Mammary epithelial cell (primary cell): ENCODE measurements at regions not wholly inside any gene's neighbourhood (a gene's known extent, or its start where the extent isn't known, plus 50 kb on each side); places are given as distances from the start of the nearest gene placed in this dataset.

Experiments
- CTCF ChIP-seq, 2 donors: IDR thresholded peaks in 1 of 2; conservative IDR thresholded peaks in 1 of 2; 2 replicates each; pipeline ENCODE4 v1.5.1; 2011 to 2012; ENCODE audit warnings: inconsistent platforms in 2 of 2, low read length in 2 of 2, mild to moderate bottlenecking in 2 of 2, control low read depth in 1 of 2, low read depth in 1 of 2; ENCODE audit not compliant: insufficient read depth in 1 of 2; ENCODE audit errors: extremely low read depth in 1 of 2
- EZH2 ChIP-seq: IDR thresholded peaks from 2 replicates; pipeline ENCODE4 v1.6.1; 2012; ENCODE audit warnings: low read length, inconsistent platforms, borderline replicate concordance

GRCh38 chr10:31595992-31596391 lies 277.0 kb downstream of the ZEB1 start:
- TF ChIP-seq CTCF (conservative IDR thresholded peaks at IDR 0.05 in 1 of 2, IDR thresholded peaks at IDR 0.05 in 1 of 2; ENCODE audit: extremely low read depth in 1 of 2, insufficient read depth in 1 of 2, low read depth in 1 of 2, low read length in 2 of 2) (no peak), EZH2 (no peak)
